Neuronal stem cell (in vitro differentiated cells): ENCODE measurements at regions not wholly inside any gene's neighbourhood (a gene's known extent, or its start where the extent isn't known, plus 50 kb on each side); places are given as distances from the start of the nearest gene placed in this dataset.

ENCODE experiments used
- DNase-seq: peaks from one replicate; pipeline ENCODE4 v3.0.0-alpha.2; 2013; ENCODE audit warnings: low spot score
- H2AFZ ChIP-seq: one replicate; pipeline ENCODE4 v1.6.1; 2013; ENCODE audit warnings: mild to moderate bottlenecking, low read length, inconsistent platforms
- H2AK5ac ChIP-seq: 2 replicates; pipeline ENCODE4 v1.6.1; 2013; ENCODE audit warnings: low read depth, mild to moderate bottlenecking, inconsistent platforms, low read length, moderate library complexity, mixed read lengths
- H2BK120ac ChIP-seq: 2 replicates; pipeline ENCODE4 v1.6.1; 2013; ENCODE audit warnings: low read depth, mild to moderate bottlenecking, inconsistent platforms, low read length, moderate library complexity, mixed read lengths
- H2BK12ac ChIP-seq: one replicate; pipeline ENCODE4 v1.6.1; 2013; ENCODE audit warnings: low read length, inconsistent platforms
- H2BK15ac ChIP-seq: 2 replicates; pipeline ENCODE4 v1.6.1; 2013; ENCODE audit warnings: mild to moderate bottlenecking, low read length, inconsistent platforms, mixed read lengths
- H2BK5ac ChIP-seq: one replicate; pipeline ENCODE4 v1.6.1; 2013; ENCODE audit warnings: inconsistent platforms, mild to moderate bottlenecking, low read length, moderate library complexity
- H3K14ac ChIP-seq: one replicate; pipeline ENCODE4 v1.6.1; 2013; ENCODE audit warnings: low read length, inconsistent platforms
- H3K18ac ChIP-seq: 2 replicates; pipeline ENCODE4 v1.6.1; 2013; ENCODE audit warnings: low read length, inconsistent platforms
- H3K23ac ChIP-seq: 2 replicates; pipeline ENCODE4 v1.6.1; 2013; ENCODE audit warnings: low read depth, mild to moderate bottlenecking, mixed read lengths, low read length, inconsistent platforms; ENCODE audit not compliant: poor library complexity
- H3K27ac ChIP-seq: replicated peaks from 3 replicates; pipeline ENCODE4 v1.5.1; 2013; ENCODE audit warnings: low read length, inconsistent platforms
- H3K27me3 ChIP-seq, 3 experiments: 2 replicates each; pipeline ENCODE4 v1.6.1; 2013; ENCODE audit warnings: low read length in 3 of 3, mild to moderate bottlenecking in 2 of 3, inconsistent platforms in 1 of 3, low read depth in 1 of 3, mixed read lengths in 1 of 3, moderate library complexity in 1 of 3; ENCODE audit not compliant: control insufficient read depth in 3 of 3, insufficient read depth in 3 of 3
- H3K36me3 ChIP-seq, 2 donors: replicated peaks in 1 of 2; 2 replicates each; pipeline ENCODE4 v1.6.1; 2013; ENCODE audit warnings: low read length in 2 of 2; ENCODE audit not compliant: control insufficient read depth in 2 of 2, insufficient read depth in 2 of 2
- H3K4ac ChIP-seq: 2 replicates; pipeline ENCODE4 v1.6.1; 2013; ENCODE audit warnings: inconsistent platforms, mild to moderate bottlenecking, low read length, moderate library complexity
- H3K4me1 ChIP-seq, 2 donors: 1 replicate in 1 of 2; 2 replicates in 1 of 2; pipeline ENCODE4 v1.6.1; 2013; ENCODE audit warnings: low read length in 2 of 2, low read depth in 1 of 2; ENCODE audit not compliant: control insufficient read depth in 2 of 2, insufficient read depth in 1 of 2
- H3K4me2 ChIP-seq: one replicate; pipeline ENCODE4 v1.6.1; 2013; ENCODE audit warnings: mild to moderate bottlenecking, low read length, inconsistent platforms; ENCODE audit not compliant: insufficient read depth, poor library complexity, severe bottlenecking
- H3K4me3 ChIP-seq, 2 donors: 2 replicates each; pipeline ENCODE4 v1.5.1; 2013; ENCODE audit warnings: low read length in 2 of 2, mild to moderate bottlenecking in 2 of 2, inconsistent platforms in 1 of 2, moderate library complexity in 1 of 2
- H3K79me1 ChIP-seq: one replicate; pipeline ENCODE4 v1.6.1; 2013; ENCODE audit warnings: low read depth, mild to moderate bottlenecking, inconsistent platforms, low read length, moderate library complexity
- H3K9ac ChIP-seq: one replicate; pipeline ENCODE4 v1.6.1; 2013; ENCODE audit warnings: mild to moderate bottlenecking, low read depth, low read length, inconsistent platforms; ENCODE audit not compliant: poor library complexity
- H3K9me3 ChIP-seq, 2 donors: replicated peaks in 1 of 2; 2 replicates each; pipeline versions ENCODE3 to v1.6.1; 2013; ENCODE audit warnings: low read length in 2 of 2, mild to moderate bottlenecking in 2 of 2, inconsistent platforms in 1 of 2, low read depth in 1 of 2, mixed read lengths in 1 of 2, moderate library complexity in 1 of 2; ENCODE audit not compliant: control insufficient read depth in 2 of 2, insufficient read depth in 1 of 2
- H4K8ac ChIP-seq: one replicate; pipeline ENCODE4 v1.6.1; 2013; ENCODE audit warnings: low read depth, mild to moderate bottlenecking, inconsistent platforms, low read length, moderate library complexity
- H4K91ac ChIP-seq: one replicate; pipeline ENCODE4 v1.6.1; 2013; ENCODE audit warnings: low read length, low read depth, mild to moderate bottlenecking, inconsistent platforms; ENCODE audit not compliant: poor library complexity
- WGBS, 2 donors: extraction: QIAGEN DNeasy Blood & Tissue Kit; methylation state at CpG; one replicate each; pipeline ENCODE4 v1.1.7; 2013; ENCODE audit warnings: missing lambda C conversion rate in 2 of 2, mixed read lengths in 1 of 2; ENCODE audit not compliant: insufficient read length in 2 of 2, insufficient replicate concordance in 1 of 2; ENCODE audit errors: extremely low coverage in 2 of 2; 5-methylcytosine and 5-hydroxymethylcytosine counted together

GRCh38 chrX:5425119-5425518, 803.5 kb downstream of the NLGN4X start:
- no peak overlapping the region for H2BK15ac ChIP-seq
- H3K4me2 ChIP-seq = no peak overlapping the region
- H3K4me3 ChIP-seq = no peak overlapping the region
- no peak overlapping the region for H3K23ac ChIP-seq
- no peak overlapping the region for H2AFZ ChIP-seq
- H3K27ac ChIP-seq = no peak overlapping the region
- no peak overlapping the region for H2BK120ac ChIP-seq
- H3K4ac ChIP-seq = no peak overlapping the region
- H4K91ac ChIP-seq = no peak overlapping the region
- no peaks in the 10 kb centered on the region for H3K27me3 ChIP-seq
- H4K8ac ChIP-seq = no peak overlapping the region
- H2BK12ac ChIP-seq = no peak overlapping the region
- no peak overlapping the region for H3K9ac ChIP-seq
- no peaks in the 10 kb centered on the region for H3K4me1 ChIP-seq
- H3K36me3 ChIP-seq = no peaks in the 10 kb centered on the region
- no peak overlapping the region for H3K14ac ChIP-seq
- no peak overlapping the region for H2BK5ac ChIP-seq
- no peaks in the 10 kb centered on the region for H3K9me3 ChIP-seq
- no peak for DNase-seq
- no peak overlapping the region for H3K18ac ChIP-seq
- no peaks in the 10 kb centered on the region for H3K79me1 ChIP-seq
- H2AK5ac ChIP-seq = no peak overlapping the region

- H4K91ac ChIP-seq = no peak overlapping the region
- peaks cover 0 to 4% of the 10 kb centered on the region in 2 donors for H3K4me1 ChIP-seq
- no peak overlapping the region for H3K18ac ChIP-seq
- H2AK5ac ChIP-seq = no peak overlapping the region
- no peak overlapping the region for H3K14ac ChIP-seq
- H3K9ac ChIP-seq = no peak overlapping the region
- no peak overlapping the region for H2AFZ ChIP-seq
- no peak overlapping the region for H2BK15ac ChIP-seq
- no peak overlapping the region for H2BK5ac ChIP-seq
- H2BK120ac ChIP-seq = no peak overlapping the region
- no peaks in the 10 kb centered on the region for H3K36me3 ChIP-seq
- no peak overlapping the region for H4K8ac ChIP-seq
- H3K4ac ChIP-seq = no peak overlapping the region
- H3K27ac ChIP-seq = no peak overlapping the region
- no peak overlapping the region for H2BK12ac ChIP-seq
- H3K4me3 ChIP-seq = no peak overlapping the region
- no peak for DNase-seq
- H3K27me3 ChIP-seq = no peaks in the 10 kb centered on the region
- H3K79me1 ChIP-seq = no peaks in the 10 kb centered on the region
- no peak overlapping the region for H3K23ac ChIP-seq
- WGBS, 2 donors = no CpG with 5 or more reads among the region's 1 CpG
- no peaks in the 10 kb centered on the region for H3K9me3 ChIP-seq
- H3K4me2 ChIP-seq = no peak overlapping the region
Measured at GRCh38 chrX:5417381-5417780, 811.3 kb downstream of the NLGN4X start.

- Histone ChIP-seq H3K4ac (no peak overlapping the region), H3K4me1 (peaks cover 0 to 4% of the 10 kb centered on the region in 2 donors), H3K9me3 (no peaks in the 10 kb centered on the region), H4K91ac (no peak overlapping the region), H3K23ac (no peak overlapping the region), H2AK5ac (no peak overlapping the region), H3K4me2 (no peak overlapping the region), H3K27ac (no peak overlapping the region), H3K18ac (no peak overlapping the region), H2AFZ (no peak overlapping the region), H3K27me3 (no peaks in the 10 kb centered on the region), H3K9ac (no peak overlapping the region), H3K36me3 (no peaks in the 10 kb centered on the region), H2BK5ac (no peak overlapping the region), H4K8ac (no peak overlapping the region), H3K4me3 (no peak overlapping the region), H2BK120ac (no peak overlapping the region), H3K79me1 (no peaks in the 10 kb centered on the region), H2BK15ac (no peak overlapping the region), H3K14ac (no peak overlapping the region), H2BK12ac (no peak overlapping the region)
- DNase-seq = no peak
- no CpG with 5 or more reads among the region's 2 CpGs for WGBS, 2 donors
Measured at GRCh38 chrX:5415738-5416137, 812.9 kb downstream of the NLGN4X start.

- no peak overlapping the region for H3K4me2 ChIP-seq
- H3K9me3 ChIP-seq = no peaks in the 10 kb centered on the region
- H3K4me1 ChIP-seq = no peaks in the 10 kb centered on the region
- H3K18ac ChIP-seq = no peak overlapping the region
- no peak overlapping the region for H2AK5ac ChIP-seq
- H3K9ac ChIP-seq = no peak overlapping the region
- H3K27me3 ChIP-seq = peaks cover 0 to 2% (median 0%) of the 10 kb centered on the region in 3 experiments
- no CpG with 5 or more reads among the region's 5 CpGs for WGBS, 2 donors
- no peak overlapping the region for H3K27ac ChIP-seq
- H3K79me1 ChIP-seq = no peaks in the 10 kb centered on the region
- no peak for DNase-seq
- no peak overlapping the region for H2BK5ac ChIP-seq
- H2BK12ac ChIP-seq = no peak overlapping the region
- no peak overlapping the region for H2BK15ac ChIP-seq
- no peak overlapping the region for H2BK120ac ChIP-seq
- H4K8ac ChIP-seq = no peak overlapping the region
- no peak overlapping the region for H4K91ac ChIP-seq
- no peak overlapping the region for H3K4ac ChIP-seq
- H3K14ac ChIP-seq = no peak overlapping the region
- no peak overlapping the region for H3K4me3 ChIP-seq
- H3K36me3 ChIP-seq = no peaks in the 10 kb centered on the region
- H2AFZ ChIP-seq = no peak overlapping the region
- H3K23ac ChIP-seq = no peak overlapping the region
Measured at GRCh38 chrX:5409106-5409505, 819.6 kb downstream of the NLGN4X start.
